ENCODE measurements at regions not wholly inside any gene's neighbourhood (a gene's known extent, or its start where the extent isn't known, plus 50 kb on each side); places are given as distances from the start of the nearest gene placed in this dataset.

GRCh38 chr11:115900111-115900510, 395.9 kb upstream of the CADM1 start:
- TF ChIP-seq CTCF (IDR thresholded peaks at IDR 0.05) (no peak), POLR2A (IDR thresholded peaks at IDR 0.05) (no peak)
- Histone ChIP-seq H3K36me3 (replicated peaks in 1 of 2) (no peaks in the 10 kb centered on the region), H3K4me3 (no peak overlapping the region), H3K9me3 (replicated peaks in 1 of 3) (no peaks in the 10 kb centered on the region), H3K4me1 (replicated peaks in 1 of 2) (no peaks in the 10 kb centered on the region), H3K27me3 (no peaks in the 10 kb centered on the region), H3K27ac (no peak overlapping the region)
- no peak for DNase-seq
- intact Hi-C loops (cut with DNase I) = no loop called here
- WGBS, 4 donors = 67 to 86% (median 83%) methylated on average over 9 to 10 of the region's 10 CpGs

- no peaks in the 10 kb centered on the region for H3K27me3 ChIP-seq
- DNase-seq = no peak
- intact Hi-C loops (cut with DNase I) = no loop called here
Measured at GRCh38 chr11:115897707-115898106, 393.5 kb upstream of the CADM1 start.

GRCh38 chr11:115896084-115896483, 391.9 kb upstream of the CADM1 start:
- WGBS, 4 donors = 83 to 88% (median 85%) methylated on average over 2 of the region's 2 CpGs
- no peak overlapping the region for H3K27ac ChIP-seq
- no peak for DNase-seq
- H3K27me3 ChIP-seq = no peaks in the 10 kb centered on the region
- no peak overlapping the region for H3K4me3 ChIP-seq
- TF ChIP-seq POLR2A (IDR thresholded peaks at IDR 0.05) (no peak), CTCF (IDR thresholded peaks at IDR 0.05) (no peak)
- no peaks in the 10 kb centered on the region for H3K36me3 ChIP-seq (replicated peaks in 1 of 2)
- H3K4me1 ChIP-seq (replicated peaks in 1 of 2) = no peaks in the 10 kb centered on the region
- intact Hi-C loops (cut with DNase I) = no loop called here
- H3K9me3 ChIP-seq (replicated peaks in 1 of 3) = no peaks in the 10 kb centered on the region

More at GRCh38 chr11:115897707-115898106, 393.5 kb upstream of the CADM1 start:
- no peak for TF ChIP-seq CTCF (IDR thresholded peaks at IDR 0.05)
- TF ChIP-seq POLR2A (IDR thresholded peaks at IDR 0.05) = no peak
- H3K4me3 ChIP-seq = no peak overlapping the region
- H3K9me3 ChIP-seq (replicated peaks in 1 of 3) = no peaks in the 10 kb centered on the region
- 32 to 52% (median 45%) methylated on average over 3 to 4 of the region's 4 CpGs for WGBS, 4 donors
- H3K4me1 ChIP-seq (replicated peaks in 1 of 2) = no peaks in the 10 kb centered on the region
- H3K36me3 ChIP-seq (replicated peaks in 1 of 2) = no peaks in the 10 kb centered on the region
- no peak overlapping the region for H3K27ac ChIP-seq

GRCh38 chr11:115895594-115895993, 391.4 kb upstream of the CADM1 start:
- intact Hi-C loops (cut with DNase I) = no loop called here
- DNase-seq = no peak

More at GRCh38 chr11:115895594-115895993, 391.4 kb upstream of the CADM1 start:
- H3K9me3 ChIP-seq (replicated peaks in 1 of 3) = no peaks in the 10 kb centered on the region
- WGBS, 4 donors = 91 to 100% (median 96%) methylated on average over 1 of the region's 1 CpG
- no peak for TF ChIP-seq POLR2A (IDR thresholded peaks at IDR 0.05)
- no peak for TF ChIP-seq CTCF (IDR thresholded peaks at IDR 0.05)
- H3K27me3 ChIP-seq = no peaks in the 10 kb centered on the region
- no peaks in the 10 kb centered on the region for H3K4me1 ChIP-seq (replicated peaks in 1 of 2)
- no peak overlapping the region for H3K27ac ChIP-seq
- no peaks in the 10 kb centered on the region for H3K36me3 ChIP-seq (replicated peaks in 1 of 2)
- no peak overlapping the region for H3K4me3 ChIP-seq
